KMS-11 (cell line): ENCODE measurements at regions not wholly inside any gene's neighbourhood (a gene's known extent, or its start where the extent isn't known, plus 50 kb on each side); places are given as distances from the start of the nearest gene placed in this dataset.

Experiments used
- H2AFZ ChIP-seq: fragments of 200-600 bp; sonication (generic); 2 replicates; pipeline ENCODE4 v1.6.1; 2016; ENCODE audit warnings: antibody characterized with exemption, mixed run types, low read depth
- H3K27ac ChIP-seq: fragments of 200-600 bp; sonication (generic); 2 replicates; pipeline ENCODE4 v1.6.1; 2016; ENCODE audit warnings: mild to moderate bottlenecking, mixed run types
- H3K27me3 ChIP-seq: fragments of 200-600 bp; sonication (generic); 2 replicates; pipeline ENCODE4 v1.6.1; 2017; ENCODE audit warnings: mild to moderate bottlenecking, low read depth, mixed run types, moderate library complexity; ENCODE audit not compliant: insufficient read depth
- H3K36me3 ChIP-seq: fragments of 200-600 bp; sonication (generic); 2 replicates; pipeline ENCODE4 v1.6.1; 2017; ENCODE audit warnings: mild to moderate bottlenecking, mixed run types; ENCODE audit not compliant: insufficient read depth
- H3K4me1 ChIP-seq: fragments of 200-600 bp; sonication (generic); 2 replicates; pipeline ENCODE4 v1.6.1; 2016; ENCODE audit warnings: mild to moderate bottlenecking, low read depth, mixed run types; ENCODE audit not compliant: poor library complexity, severe bottlenecking
- H3K4me2 ChIP-seq: fragments of 200-600 bp; sonication (generic); 2 replicates; pipeline ENCODE4 v1.7.0; 2016; ENCODE audit warnings: mild to moderate bottlenecking, mixed run types
- H3K4me3 ChIP-seq: fragments of 200-600 bp; sonication (generic); IDR thresholded peaks from 2 replicates; pipeline ENCODE4 v1.6.1; 2017; ENCODE audit warnings: low read depth, low read length, mixed read lengths; ENCODE audit not compliant: insufficient read depth
- H3K79me2 ChIP-seq: fragments of 200-600 bp; sonication (generic); 2 replicates; pipeline ENCODE4 v1.6.1; 2016; ENCODE audit warnings: low read depth, mixed run types; ENCODE audit not compliant: insufficient read depth
- H3K9ac ChIP-seq: fragments of 200-600 bp; sonication (generic); 2 replicates; pipeline ENCODE4 v1.6.1; 2016; ENCODE audit warnings: mild to moderate bottlenecking, mixed run types
- H4K20me1 ChIP-seq: fragments of 200-600 bp; sonication (generic); 2 replicates; pipeline ENCODE4 v1.6.1; 2016; ENCODE audit warnings: mild to moderate bottlenecking, mixed run types; ENCODE audit not compliant: insufficient read depth
- CTCF ChIP-seq: fragments of 200-600 bp; sonication (generic); conservative IDR thresholded peaks from 2 replicates; pipeline ENCODE4 v1.6.1; 2017; ENCODE audit warnings: low read depth, mild to moderate bottlenecking, antibody characterized with exemption, low read length, moderate library complexity, mixed read lengths

- no peak for TF ChIP-seq CTCF
- no peak overlapping the region for H3K27ac ChIP-seq
- no peak overlapping the region for H3K4me2 ChIP-seq
- no peaks in the 10 kb centered on the region for H3K4me1 ChIP-seq
- H4K20me1 ChIP-seq: no peaks in the 10 kb centered on the region
- H3K9ac ChIP-seq: no peak overlapping the region
- H3K27me3 ChIP-seq: 0 out of 2 replicates have a peak, but pooled peaks cover 3% of the 10 kb centered on the region
- H3K79me2 ChIP-seq: no peaks in the 10 kb centered on the region
- H3K4me3 ChIP-seq: no peak overlapping the region
- no peak overlapping the region for H2AFZ ChIP-seq
- no peaks in the 10 kb centered on the region for H3K36me3 ChIP-seq
Measured at GRCh38 chr1:38123356-38124135, 77.0 kb upstream of the POU3F1 start.

- Histone ChIP-seq H3K27me3 (no peaks in the 10 kb centered on the region), H3K4me1 (no peaks in the 10 kb centered on the region), H4K20me1 (no peaks in the 10 kb centered on the region), H3K36me3 (no peaks in the 10 kb centered on the region), H3K79me2 (no peaks in the 10 kb centered on the region), H3K4me3 (no peak overlapping the region), H2AFZ (no peak overlapping the region), H3K9ac (no peak overlapping the region), H3K27ac (no peak overlapping the region), H3K4me2 (no peak overlapping the region)
- TF ChIP-seq CTCF: no peak
Measured at GRCh38 chr1:38121231-38121680, 74.7 kb upstream of the POU3F1 start.

DNA sequence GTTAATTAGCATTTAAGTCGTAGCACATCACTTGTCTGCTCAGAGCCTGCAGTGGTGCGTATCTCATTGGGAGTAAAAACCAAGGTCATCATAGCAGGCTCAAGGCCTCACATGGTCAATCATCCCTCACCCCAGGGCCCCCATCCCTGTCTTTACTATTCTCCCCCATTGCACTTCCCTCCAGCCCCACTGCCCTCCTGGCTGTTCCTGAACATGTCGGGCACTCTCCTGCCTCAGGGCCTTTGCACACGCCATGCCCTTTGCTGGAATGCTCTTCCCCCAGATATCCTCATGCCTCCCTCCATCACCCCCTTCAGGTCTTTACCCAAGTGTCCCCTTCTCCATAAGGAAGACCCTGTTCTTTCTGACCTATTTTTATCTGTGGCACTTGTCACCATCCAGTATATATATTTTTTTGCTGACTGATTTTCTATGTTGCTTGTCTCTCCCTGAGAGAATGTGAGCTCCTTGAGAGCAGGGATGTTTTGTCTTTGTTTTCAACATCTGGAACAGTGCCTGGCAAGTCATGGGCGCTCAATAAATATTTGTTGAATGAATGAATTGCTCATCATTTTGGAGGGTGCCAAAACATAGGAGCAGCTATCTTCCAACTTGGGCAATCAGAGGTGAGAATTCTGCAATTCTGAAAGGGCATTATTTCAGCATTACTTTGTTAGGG lies 74.1 kb upstream of the POU3F1 start:
- Histone ChIP-seq H3K79me2 (no peaks in the 10 kb centered on the region), H3K4me3 (no peak overlapping the region), H4K20me1 (no peaks in the 10 kb centered on the region), H3K27me3 (no peaks in the 10 kb centered on the region), H3K4me2 (no peak overlapping the region), H2AFZ (no peak overlapping the region), H3K36me3 (no peaks in the 10 kb centered on the region), H3K9ac (no peak overlapping the region), H3K27ac (no peak overlapping the region), H3K4me1 (no peaks in the 10 kb centered on the region)
- no peak for TF ChIP-seq CTCF

DNA sequence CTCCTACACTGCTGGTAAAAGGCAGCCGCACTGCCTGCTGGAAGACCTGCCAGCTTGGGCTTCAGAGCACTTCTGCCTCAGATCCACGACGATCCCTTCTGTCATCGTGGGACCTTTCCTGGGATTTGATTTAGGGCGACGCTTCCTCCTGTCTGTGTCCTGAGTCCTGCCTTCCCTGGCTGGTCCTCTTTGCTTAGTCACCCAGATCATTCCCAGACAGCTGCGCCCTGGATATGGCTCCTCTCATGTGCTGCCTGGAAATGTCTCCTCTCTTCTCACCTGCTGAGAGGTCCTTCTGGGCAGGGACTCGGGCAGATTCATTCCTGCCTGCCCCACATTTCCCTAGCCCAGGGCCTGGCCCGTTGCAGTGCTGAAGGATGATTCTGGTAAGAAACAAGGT lies 72.4 kb upstream of the POU3F1 start:
- H4K20me1 ChIP-seq: no peaks in the 10 kb centered on the region
- no peak for TF ChIP-seq CTCF
- H3K27me3 ChIP-seq: no peaks in the 10 kb centered on the region
- H3K4me2 ChIP-seq: no peak overlapping the region
- no peak overlapping the region for H3K4me3 ChIP-seq
- H2AFZ ChIP-seq: no peak overlapping the region
- H3K9ac ChIP-seq: no peak overlapping the region
- no peaks in the 10 kb centered on the region for H3K79me2 ChIP-seq
- H3K27ac ChIP-seq: no peak overlapping the region
- no peaks in the 10 kb centered on the region for H3K36me3 ChIP-seq
- no peaks in the 10 kb centered on the region for H3K4me1 ChIP-seq
